Muscle of back (tissue), 3 donors: ENCODE measurements at regions not wholly inside any gene's neighbourhood (a gene's known extent, or its start where the extent isn't known, plus 50 kb on each side); places are given as distances from the start of the nearest gene placed in this dataset.
"Not testable (repeated sequence)": the region's sequence is repeated elsewhere in the genome, so short reads cannot be mapped to it uniquely, and the experiment has no call there.

Source experiments
- DNase-seq, 3 donors: peaks; one replicate each; pipeline versions ENCODE4 v3.0.0 to v3.0.0-alpha.2; 2013

- DNase-seq: no peak
Observed at GRCh38 chr1:183753464-183753891, 51.4 kb upstream of the RGL1 start.

GRCh38 chr1:183744132-183744913, 60.6 kb upstream of the RGL1 start:
- DNase-seq: no peak

- no peak for DNase-seq
Observed at GRCh38 chr1:183742355-183742754, 62.6 kb upstream of the RGL1 start.

GRCh38 chr1:183739741-183740271, 65.1 kb upstream of the RGL1 start:
- peak in 2 of 3 donors; percentile 26 to 85 for DNase-seq

- DNase-seq: no peak
Observed at GRCh38 chr1:183739082-183739481, 65.8 kb upstream of the RGL1 start.

- DNase-seq: not testable (repeated sequence)
Observed at GRCh38 chr1:183737916-183738315, 67.0 kb upstream of the RGL1 start.

GRCh38 chr1:183736343-183736742, 68.6 kb upstream of the RGL1 start:
- no peak for DNase-seq

- peak in 1 of 3 donors; percentile 47 for DNase-seq
Observed at GRCh38 chr1:183735069-183735860, 69.7 kb upstream of the RGL1 start.

GRCh38 chr1:183734543-183735036, 70.3 kb upstream of the RGL1 start:
- DNase-seq: peak; percentile 65 to 92 (median 82)

- peak in 1 of 3 donors; percentile 61 for DNase-seq
Observed at GRCh38 chr1:183733715-183734114, 71.2 kb upstream of the RGL1 start.

- peak; percentile 43 to 86 (median 68) for DNase-seq
Observed at GRCh38 chr1:183732236-183732880, 72.6 kb upstream of the RGL1 start.

GRCh38 chr1:183730886-183731573, 73.9 kb upstream of the RGL1 start:
- peak in 1 of 3 donors; percentile 52 for DNase-seq

GRCh38 chr1:183730107-183730724, 74.7 kb upstream of the RGL1 start:
- DNase-seq: peak in 1 of 3 donors; percentile 25

GRCh38 chr1:183726825-183727224, 73.7 kb upstream of the APOBEC4 start:
- DNase-seq: no peak

GRCh38 chr1:183724350-183725042, 71.4 kb upstream of the APOBEC4 start:
- no peak for DNase-seq

- no peak for DNase-seq
Observed at GRCh38 chr1:183723571-183723970, 70.5 kb upstream of the APOBEC4 start.

GRCh38 chr1:183721041-183721440, 67.9 kb upstream of the APOBEC4 start:
- no peak for DNase-seq

GRCh38 chr1:183720028-183720427, 66.9 kb upstream of the APOBEC4 start:
- peak in 1 of 3 donors; percentile 57 for DNase-seq

- DNase-seq: no peak
Observed at GRCh38 chr1:183719289-183719688, 66.2 kb upstream of the APOBEC4 start.

- DNase-seq: no peak
Observed at GRCh38 chr1:183716286-183716685, 63.2 kb upstream of the APOBEC4 start.
